ENCODE measurements at regions not wholly inside any gene's neighbourhood (a gene's known extent, or its start where the extent isn't known, plus 50 kb on each side); places are given as distances from the start of the nearest gene placed in this dataset.

- intact Hi-C loops (cut with DNase I): no loop called here
- no peak for DNase-seq
Measured at GRCh38 chr14:36083317-36083716, 93.2 kb downstream of the PTCSC3 start.

- intact Hi-C loops (cut with DNase I): loop anchor here (10.0 kb wide), 2 partner anchors 183 to 477 kb away; no protein-coding TSS in a partner anchor
Measured at GRCh38 chr14:36078080-36078479, 98.4 kb downstream of the PTCSC3 start.

GRCh38 chr14:36076197-36076596, 100.3 kb downstream of the PTCSC3 start:
- intact Hi-C loops (cut with DNase I): loop anchor here (10.0 kb wide), 2 partner anchors 181 to 479 kb away; no protein-coding TSS in a partner anchor
- no peak for DNase-seq

More at GRCh38 chr14:36078080-36078479, 98.4 kb downstream of the PTCSC3 start:
- DNase-seq: no peak

DNA sequence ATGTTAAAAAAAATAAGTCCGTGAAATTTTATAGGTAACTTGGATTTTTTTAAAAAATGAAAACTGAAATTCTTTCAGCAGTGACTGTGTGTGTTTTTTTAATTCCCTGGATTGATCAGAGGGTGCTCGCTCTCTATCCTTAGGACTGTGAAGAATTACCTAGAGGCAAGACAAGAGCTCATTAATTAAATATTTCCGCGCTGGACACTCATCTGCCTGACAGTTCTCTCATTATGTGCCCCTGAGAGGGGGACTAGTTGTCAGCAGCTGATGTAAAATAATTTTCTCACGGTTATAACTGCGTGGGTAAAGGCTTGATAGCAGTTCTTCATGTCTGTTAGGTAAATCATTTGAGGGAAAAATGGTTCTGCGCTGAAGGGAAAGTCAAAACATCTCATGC, 101.3 kb downstream of the PTCSC3 start:
- intact Hi-C loops (cut with DNase I): loop anchor here (10.0 kb wide), 2 partner anchors 180 to 480 kb away; no protein-coding TSS in a partner anchor

DNA sequence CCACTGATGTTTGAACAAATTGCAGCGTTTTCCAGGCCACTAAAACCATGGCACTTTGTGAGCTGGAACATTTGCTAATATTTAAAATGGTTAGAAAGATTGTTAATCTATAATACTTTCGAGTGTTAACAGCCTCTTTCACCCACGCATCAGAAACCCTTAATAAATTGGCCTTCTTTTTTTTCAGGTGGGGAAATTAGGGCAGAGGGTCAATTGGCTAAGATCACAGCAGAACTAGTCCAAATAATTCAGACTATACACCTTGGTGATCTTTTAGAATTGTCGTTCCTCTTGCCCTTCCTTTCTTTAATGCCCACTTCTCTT, 105.8 kb downstream of the PTCSC3 start:
- no peak for DNase-seq
- intact Hi-C loops (cut with DNase I): loop anchor here (5.0 to 10.0 kb wide), 3 partner anchors 108 to 484 kb away; no protein-coding TSS in a partner anchor

More for the DNA sequence above, 101.3 kb downstream of the PTCSC3 start:
- DNase-seq: no peak

GRCh38 chr14:36070031-36070719, 106.3 kb downstream of the PTCSC3 start:
- intact Hi-C loops (cut with DNase I): loop anchor here (5.0 to 10.0 kb wide), 3 partner anchors 108 to 485 kb away; no protein-coding TSS in a partner anchor
- peak; percentile 63 to 88 (median 78) for DNase-seq

- intact Hi-C loops (cut with DNase I): no loop called here
- peak in 39 of 42 donors; percentile 5 to 79 (median 45) for DNase-seq
Measured at GRCh38 chr14:36069535-36069900, 107.0 kb downstream of the PTCSC3 start.

DNA sequence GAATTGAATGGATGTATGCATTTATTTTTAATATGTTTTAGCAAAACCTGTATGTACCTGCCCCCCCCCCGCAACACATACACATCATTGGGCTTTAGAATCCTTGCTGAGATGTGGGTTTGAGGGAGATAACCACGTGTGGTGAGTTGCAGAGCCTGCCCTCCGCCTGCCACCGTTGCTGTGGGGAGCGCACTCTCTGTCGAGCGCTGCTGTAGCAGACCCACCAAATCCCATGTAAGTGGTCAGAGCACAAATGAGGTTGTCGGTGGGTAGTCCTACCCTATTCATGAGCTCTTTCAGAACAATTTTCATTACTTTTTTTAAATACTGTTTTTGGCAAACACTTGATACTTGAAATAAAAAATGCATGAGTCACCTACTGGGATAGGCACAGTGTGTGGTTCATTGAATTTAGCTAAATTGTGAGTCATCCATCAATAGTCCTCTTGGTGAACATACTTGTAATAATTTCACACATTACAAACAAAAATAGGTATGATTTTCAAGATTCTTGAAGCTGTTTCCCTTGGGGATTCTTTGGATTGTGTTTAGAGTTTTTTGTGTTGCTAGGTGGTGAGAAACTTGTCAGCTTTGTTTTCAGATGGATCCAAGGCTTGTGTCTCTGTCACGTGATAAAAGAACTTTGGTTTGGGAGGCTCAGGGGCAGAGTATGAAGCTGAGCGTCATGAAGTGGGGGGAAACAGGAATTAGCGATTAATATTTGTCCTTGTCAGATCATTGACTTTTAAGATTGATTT, 107.6 kb downstream of the PTCSC3 start:
- peak in 1 of 42 donors; percentile 13 for DNase-seq
- intact Hi-C loops (cut with DNase I): no loop called here

DNA sequence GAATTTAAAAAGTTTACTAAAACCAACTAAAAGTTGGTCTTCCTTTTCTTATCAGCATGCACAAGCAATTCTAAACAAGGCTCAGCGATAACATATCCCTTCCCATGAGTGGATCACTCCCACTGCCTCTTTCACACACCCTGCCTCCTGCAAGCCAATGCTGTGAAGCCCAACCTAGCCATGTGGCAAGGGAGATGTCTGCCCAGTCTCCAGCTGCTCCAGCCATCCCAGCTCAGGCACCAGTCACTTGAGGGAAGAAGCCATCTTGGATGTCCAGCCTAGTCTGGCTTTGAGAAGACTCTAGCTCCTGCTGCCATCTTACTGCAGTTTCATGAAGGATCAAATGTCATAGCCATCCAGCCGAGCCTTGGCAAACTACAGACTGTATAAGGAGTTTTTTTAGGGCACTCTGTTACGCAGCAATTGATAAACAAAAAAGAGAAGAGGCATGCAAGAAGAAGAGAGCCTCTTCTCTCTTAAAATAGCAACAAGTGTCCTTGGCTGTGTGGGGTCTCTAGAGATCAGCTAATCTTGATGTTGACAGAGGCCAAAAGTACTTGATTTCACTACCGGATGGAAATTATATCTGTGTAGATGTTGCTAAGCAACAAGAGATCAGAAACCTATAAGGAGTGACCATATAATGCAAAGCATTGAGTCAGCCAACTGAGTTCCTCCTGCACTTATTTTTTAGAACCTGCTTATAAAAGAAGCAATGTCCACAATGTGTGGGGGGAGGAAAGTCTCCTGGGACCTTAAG, 108.9 kb downstream of the PTCSC3 start:
- no peak for DNase-seq
- intact Hi-C loops (cut with DNase I): no loop called here

DNA sequence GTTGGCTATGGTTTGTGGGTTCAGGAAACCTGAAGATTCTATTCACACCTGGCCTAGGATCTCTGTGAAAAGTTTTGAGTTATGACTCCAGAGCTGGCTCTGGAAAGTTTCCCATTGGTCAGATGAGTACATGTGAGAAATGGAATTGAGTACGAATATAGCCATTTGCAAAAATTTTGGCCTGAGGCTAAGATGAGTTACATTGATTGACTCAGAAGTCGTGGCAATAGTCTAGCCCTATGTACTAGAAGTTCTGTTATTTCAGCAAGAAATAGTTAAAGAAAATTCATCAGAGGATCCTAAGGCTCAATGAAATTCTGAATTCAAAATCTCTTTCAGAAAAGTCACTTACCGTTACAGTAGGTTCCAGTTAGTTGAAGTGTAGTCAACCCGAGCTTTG, 109.9 kb downstream of the PTCSC3 start:
- DNase-seq: no peak
- intact Hi-C loops (cut with DNase I): no loop called here

DNA sequence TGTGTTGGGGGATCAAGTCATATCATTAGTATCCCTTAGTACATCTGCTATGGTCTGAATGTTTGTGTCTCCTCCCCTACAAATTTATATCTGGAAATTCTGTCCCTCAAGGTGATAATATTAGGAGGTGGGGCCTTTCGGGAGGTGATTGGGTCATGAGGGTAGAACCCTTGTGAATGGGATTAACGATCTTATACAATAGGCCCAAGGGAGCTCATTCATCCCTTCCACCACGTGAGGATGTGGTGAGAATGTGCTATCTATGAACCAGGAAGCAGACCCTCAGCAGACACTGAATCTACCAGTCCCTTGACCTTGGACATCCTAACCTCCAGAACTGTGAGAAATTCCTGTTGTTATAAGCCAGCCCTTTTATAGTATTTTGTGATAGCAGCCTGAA, 110.7 kb downstream of the PTCSC3 start:
- intact Hi-C loops (cut with DNase I): no loop called here
- no peak for DNase-seq

DNA sequence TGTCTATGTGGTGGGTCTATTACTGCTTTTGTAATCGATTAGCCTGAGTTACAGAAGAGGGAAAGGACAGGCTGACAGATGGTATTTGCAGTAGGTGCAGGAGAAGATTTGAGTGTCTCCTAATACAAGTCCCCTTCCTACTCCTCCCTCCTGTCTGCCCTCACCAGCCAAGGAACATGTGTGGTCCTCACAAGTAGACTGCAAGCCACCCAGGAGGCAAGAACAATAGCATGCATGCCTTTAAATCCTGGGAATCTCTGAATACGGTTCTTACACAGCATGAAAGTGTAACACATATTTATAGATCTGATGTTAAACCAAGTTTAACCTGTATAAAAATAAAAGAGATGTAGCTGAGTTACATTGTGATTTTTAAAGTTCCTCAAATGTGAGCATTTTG, 117.0 kb downstream of the PTCSC3 start:
- DNase-seq: no peak
- intact Hi-C loops (cut with DNase I): no loop called here

- intact Hi-C loops (cut with DNase I): no loop called here
- DNase-seq: no peak
Measured at GRCh38 chr14:36057452-36058116, 118.9 kb downstream of the PTCSC3 start.

- DNase-seq: no peak
- intact Hi-C loops (cut with DNase I): no loop called here
Measured at GRCh38 chr14:36056845-36057244, 119.7 kb downstream of the PTCSC3 start.

DNA sequence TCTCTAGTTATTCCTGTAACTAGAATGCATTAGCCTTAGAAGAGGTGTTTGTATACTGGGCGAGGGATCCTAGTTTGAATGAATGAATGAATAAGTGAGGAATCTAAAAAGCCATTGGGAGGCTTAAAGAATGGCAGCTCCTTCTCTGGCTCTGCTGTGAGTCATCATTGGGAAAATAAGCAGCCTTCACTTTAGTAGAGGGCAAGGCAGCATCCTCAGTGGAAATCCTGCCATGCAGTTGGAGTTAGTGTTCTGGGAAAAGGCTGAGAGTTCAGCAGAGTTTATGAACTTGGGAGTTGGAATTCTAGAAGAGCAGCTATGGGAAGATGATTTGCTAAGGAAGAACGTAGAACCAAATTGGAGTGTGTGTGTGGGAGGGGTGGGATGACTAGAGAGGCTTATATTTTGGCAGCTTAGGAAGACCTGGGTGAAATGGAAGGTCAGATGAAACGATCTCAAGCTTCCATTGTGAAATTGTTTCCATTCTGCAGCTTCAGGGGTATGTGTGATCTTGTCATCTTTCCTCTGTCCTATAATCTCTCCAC, 120.8 kb downstream of the PTCSC3 start:
- DNase-seq: no peak
- intact Hi-C loops (cut with DNase I): no loop called here

DNA sequence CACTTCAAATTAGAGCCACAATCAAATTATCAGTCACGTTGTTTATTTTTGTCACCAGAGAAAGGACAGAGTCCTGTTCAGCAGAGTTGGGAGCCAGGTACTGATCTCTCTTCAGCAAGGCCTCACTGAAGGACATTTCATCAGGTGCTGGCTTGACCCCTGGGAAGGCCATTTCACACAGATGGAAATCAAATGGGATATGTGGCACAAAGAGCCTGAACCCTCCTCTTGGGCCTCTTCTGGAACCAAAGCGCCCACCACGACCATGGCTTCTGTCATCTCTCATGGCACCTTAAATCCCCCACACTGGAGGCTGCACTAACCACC, 121.5 kb downstream of the PTCSC3 start:
- intact Hi-C loops (cut with DNase I): no loop called here
- no peak for DNase-seq

DNA sequence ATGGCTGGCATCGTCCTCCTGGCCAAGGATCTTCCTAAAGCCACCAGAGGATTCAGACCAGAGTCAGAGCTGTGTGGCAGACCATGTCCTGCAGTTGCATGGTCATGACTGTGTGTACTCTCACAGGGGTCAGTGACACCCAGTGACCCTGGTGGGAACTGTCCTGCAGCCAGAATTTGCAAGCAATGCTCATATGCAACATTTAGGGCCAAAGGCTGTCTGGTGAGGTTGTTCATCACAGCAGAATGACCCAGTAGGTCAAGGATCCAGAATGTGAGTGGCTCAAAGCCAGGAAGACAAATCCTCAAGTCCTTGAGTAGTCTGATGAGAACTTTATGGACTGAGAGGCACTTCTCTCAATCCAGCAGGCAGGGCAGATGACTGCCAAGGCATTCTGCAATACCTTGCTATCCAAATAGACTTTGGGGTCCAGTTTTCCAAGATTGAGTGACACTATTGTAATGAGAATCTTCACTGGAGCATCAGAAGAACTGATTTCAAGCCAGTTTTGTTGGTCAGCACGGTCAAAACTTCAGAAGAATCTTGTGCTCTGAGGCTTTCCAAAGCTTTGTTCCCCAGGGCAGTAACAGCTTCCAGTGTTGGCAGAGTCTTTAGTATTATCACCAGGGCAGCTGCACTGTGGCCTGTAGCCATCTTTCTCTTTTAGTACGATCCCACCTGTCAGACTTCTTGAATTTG, 122.0 kb downstream of the PTCSC3 start:
- DNase-seq: no peak
- intact Hi-C loops (cut with DNase I): no loop called here

DNA sequence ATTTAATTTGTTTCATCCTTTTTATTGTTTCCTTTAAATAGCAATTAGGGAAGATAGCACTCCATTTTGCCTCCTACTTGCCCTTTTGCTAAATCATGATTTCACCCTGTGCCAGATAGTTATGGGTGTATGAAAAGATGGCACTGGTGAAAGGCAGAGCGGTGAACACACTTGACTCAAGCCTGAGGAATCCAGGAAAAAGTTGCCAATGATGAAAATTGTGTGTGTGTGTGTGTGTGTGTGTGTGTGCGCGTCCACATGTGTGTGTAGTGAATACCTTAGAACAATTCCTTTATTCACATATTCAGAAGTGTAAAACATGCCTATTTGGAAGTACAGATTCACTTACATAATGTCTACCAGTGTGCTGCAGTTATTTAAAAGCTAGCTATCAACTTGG, 123.8 kb downstream of the PTCSC3 start:
- DNase-seq: no peak
- intact Hi-C loops (cut with DNase I): no loop called here

GRCh38 chr14:36052063-36052462, 124.5 kb downstream of the PTCSC3 start:
- no peak for DNase-seq
- intact Hi-C loops (cut with DNase I): no loop called here

All from head of caudate nucleus (tissue), 42 donors.